Colonic mucosa (tissue), 4 donors: ENCODE measurements at regions not wholly inside any gene's neighbourhood (a gene's known extent, or its start where the extent isn't known, plus 50 kb on each side); places are given as distances from the start of the nearest gene placed in this dataset.

Experiments
- DNase-seq: peaks from one replicate; pipeline ENCODE4 v3.0.0-alpha.2; 2020
- H3K27ac ChIP-seq: fragments of 200-600 bp; one replicate; pipeline ENCODE4 v1.8.0; 2021
- H3K27me3 ChIP-seq: fragments of 200-600 bp; one replicate; pipeline ENCODE4 v1.8.0; 2021
- H3K36me3 ChIP-seq: fragments of 200-600 bp; one replicate; pipeline ENCODE4 v1.8.0; 2021
- H3K4me1 ChIP-seq: fragments of 200-600 bp; one replicate; pipeline ENCODE4 v1.8.0; 2021; ENCODE audit warnings: mild to moderate bottlenecking
- H3K4me3 ChIP-seq: fragments of 200-600 bp; one replicate; pipeline ENCODE4 v1.8.0; 2021
- H3K9ac ChIP-seq, 2 donors: one replicate each; pipeline ENCODE4 v1.7.0; 2013; ENCODE audit warnings: control low read depth in 2 of 2, low read depth in 2 of 2, low read length in 2 of 2
- H3K9me3 ChIP-seq: fragments of 200-600 bp; one replicate; pipeline ENCODE4 v1.8.0; 2021
- CTCF ChIP-seq: fragments of 200-600 bp; IDR thresholded peaks from one replicate; pipeline ENCODE4 v1.8.0; 2022; ENCODE audit warnings: antibody characterized with exemption, mild to moderate bottlenecking
- intact Hi-C: fragments of 100-400 bp; cut with DNase I; formaldehyde crosslinking; loops from one replicate; pipeline ENCODE4 v1.14.1; 2022
- donor health status: healthy.
- donor health status: DM: no; HTN: no; CAD: no.
- donor health status: DM: no; HTN: no; CAD: no.

DNA sequence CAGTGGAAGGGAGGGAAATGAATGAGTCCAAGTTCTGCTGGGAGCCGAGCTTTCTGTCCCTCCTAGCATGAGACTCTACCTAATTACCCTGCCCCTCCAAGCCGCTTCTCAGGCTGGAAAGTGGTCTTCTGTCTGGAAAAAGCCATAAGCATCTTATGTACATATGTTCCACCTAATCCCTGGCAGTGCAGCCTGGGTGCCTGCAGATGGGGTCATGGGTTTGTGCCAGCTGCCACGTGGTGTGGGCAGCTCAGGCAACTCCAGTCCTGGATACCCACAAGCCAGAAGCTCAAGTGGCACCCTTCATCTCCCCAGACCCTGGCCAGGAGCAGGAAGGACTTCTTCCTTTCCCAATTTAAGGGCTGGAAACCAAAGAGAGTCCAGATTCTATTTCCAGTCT lies 253.1 kb downstream of the LY86 start:
- Histone ChIP-seq H3K27me3 (no peaks in the 10 kb centered on the region), H3K27ac (no peak overlapping the region), H3K36me3 (no peaks in the 10 kb centered on the region), H3K4me1 (no peaks in the 10 kb centered on the region), H3K9me3 (no peaks in the 10 kb centered on the region), H3K9ac (no peak overlapping the region), H3K4me3 (no peak overlapping the region)
- no peak for DNase-seq
- TF ChIP-seq CTCF, result no peak
- intact Hi-C loops, result no loop called here

- Histone ChIP-seq H3K36me3 (no peaks in the 10 kb centered on the region), H3K4me3 (no peak overlapping the region), H3K9ac (no peak overlapping the region), H3K27me3 (no peaks in the 10 kb centered on the region), H3K4me1 (no peaks in the 10 kb centered on the region), H3K9me3 (no peaks in the 10 kb centered on the region), H3K27ac (no peak overlapping the region)
- no peak for DNase-seq
- intact Hi-C loops, result no loop called here
- TF ChIP-seq CTCF, result no peak
Measured at GRCh38 chr6:6842291-6842690, 253.8 kb downstream of the LY86 start.

DNA sequence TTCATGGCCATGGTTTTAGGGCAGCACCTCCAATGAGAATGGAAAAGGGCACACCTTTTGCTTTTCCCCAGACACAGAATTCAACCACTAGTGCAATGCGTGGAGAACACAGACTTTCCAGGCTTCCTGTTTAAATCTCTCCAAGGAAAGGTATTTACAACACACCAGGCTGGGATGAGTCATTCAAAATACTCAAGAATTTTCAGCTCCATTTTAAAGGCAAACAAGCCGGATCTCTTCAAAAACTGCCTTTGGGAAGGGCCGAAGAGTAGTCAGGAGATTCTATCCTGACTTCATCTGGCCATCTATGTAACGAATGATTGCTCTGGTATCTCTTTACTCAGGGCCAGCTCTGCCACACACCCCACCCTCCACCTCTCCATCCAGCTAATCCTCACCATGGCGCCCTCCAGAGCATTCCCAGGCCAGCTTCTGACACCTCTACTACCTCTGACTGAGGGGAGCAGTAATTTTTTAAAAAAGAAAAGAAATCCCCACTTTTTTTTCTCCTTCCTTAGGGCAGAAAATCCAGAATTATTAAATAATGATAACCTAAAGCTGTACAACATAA lies 254.6 kb downstream of the LY86 start:
- Histone ChIP-seq H3K4me1 (no peaks in the 10 kb centered on the region), H3K27ac (no peak overlapping the region), H3K4me3 (no peak overlapping the region), H3K9ac (no peak overlapping the region), H3K27me3 (no peaks in the 10 kb centered on the region), H3K9me3 (no peaks in the 10 kb centered on the region), H3K36me3 (no peaks in the 10 kb centered on the region)
- intact Hi-C loops, result no loop called here
- TF ChIP-seq CTCF, result no peak
- no peak for DNase-seq

GRCh38 chr6:6843777-6844176 lies 255.3 kb downstream of the LY86 start:
- Histone ChIP-seq H3K36me3 (no peaks in the 10 kb centered on the region), H3K9ac (no peak overlapping the region), H3K9me3 (no peaks in the 10 kb centered on the region), H3K4me3 (no peak overlapping the region), H3K27ac (no peak overlapping the region), H3K27me3 (no peaks in the 10 kb centered on the region), H3K4me1 (no peaks in the 10 kb centered on the region)
- TF ChIP-seq CTCF, result no peak
- intact Hi-C loops, result no loop called here
- DNase-seq, result no peak

DNA sequence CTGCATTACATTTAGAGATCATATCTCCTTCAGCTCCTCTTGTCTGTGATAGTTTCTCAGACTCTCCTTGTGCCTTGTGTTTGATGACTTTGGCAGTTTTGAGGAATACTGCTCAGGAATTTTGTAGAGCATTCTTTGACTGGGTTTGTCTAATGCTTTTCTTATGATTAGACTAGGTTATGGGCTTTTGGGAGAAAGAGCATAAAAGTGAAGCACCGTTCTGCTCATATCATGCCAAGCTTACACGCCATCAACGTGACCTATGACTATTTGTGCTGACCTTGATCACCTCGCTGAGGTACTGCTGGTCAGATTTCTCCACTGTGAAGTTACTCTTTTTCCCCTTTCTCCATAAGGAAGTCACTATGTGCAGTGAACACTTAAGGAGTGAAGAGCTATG lies 256.0 kb downstream of the LY86 start:
- no peak overlapping the region for H3K4me3 ChIP-seq
- H3K27ac ChIP-seq, result no peak overlapping the region
- H3K9me3 ChIP-seq, result no peaks in the 10 kb centered on the region
- intact Hi-C loops, result no loop called here
- no peak for TF ChIP-seq CTCF
- H3K36me3 ChIP-seq, result no peaks in the 10 kb centered on the region
- no peaks in the 10 kb centered on the region for H3K4me1 ChIP-seq
- H3K27me3 ChIP-seq, result no peaks in the 10 kb centered on the region
- H3K9ac ChIP-seq, result no peak overlapping the region
- no peak for DNase-seq
